Epithelial cell of proximal tubule (primary cell): ENCODE measurements at regions not wholly inside any gene's neighbourhood (a gene's known extent, or its start where the extent isn't known, plus 50 kb on each side); places are given as distances from the start of the nearest gene placed in this dataset.
"Not testable (repeated sequence)": the region's sequence is repeated elsewhere in the genome, so short reads cannot be mapped to it uniquely, and the experiment has no call there.

Source experiments
- DNase-seq: peaks from one replicate; pipeline ENCODE4 v3.0.0-alpha.2; 2011; ENCODE audit warnings: low read depth
- H3K4me3 ChIP-seq: 2 replicates; pipeline ENCODE4 v1.5.1; 2011; ENCODE audit warnings: low read depth, mild to moderate bottlenecking, low read length
- CTCF ChIP-seq: conservative IDR thresholded peaks from 2 replicates; pipeline ENCODE4 v1.5.1; 2012; ENCODE audit warnings: low read depth, mild to moderate bottlenecking, low read length

- H3K4me3 ChIP-seq, result no peak overlapping the region
- TF ChIP-seq CTCF, result no peak
- no peak for DNase-seq
Observed at GRCh38 chr2:109721135-109721534, 73.0 kb upstream of the RGPD5 start.

- no peak for TF ChIP-seq CTCF
- DNase-seq, result no peak
- no peak overlapping the region for H3K4me3 ChIP-seq
Observed at GRCh38 chr2:109721626-109722025, 72.5 kb upstream of the RGPD5 start.

- no peak for TF ChIP-seq CTCF
- no peak for DNase-seq
- no peak overlapping the region for H3K4me3 ChIP-seq
Observed at GRCh38 chr2:109722026-109722425, 72.1 kb upstream of the RGPD5 start.

- not testable (repeated sequence) for H3K4me3 ChIP-seq, DNase-seq
Observed at GRCh38 chr2:109722640-109723039, 71.5 kb upstream of the RGPD5 start.

GRCh38 chr2:109723153-109723552 lies 71.0 kb upstream of the RGPD5 start:
- not testable (repeated sequence) for H3K4me3 ChIP-seq, DNase-seq

- H3K4me3 ChIP-seq, result no peak overlapping the region
- no peak for TF ChIP-seq CTCF
- DNase-seq, result no peak
Observed at GRCh38 chr2:109724533-109725460, 69.3 kb upstream of the RGPD5 start.

- H3K4me3 ChIP-seq, result peak overlapping the region; percentile 43
- peak; percentile 66 for DNase-seq
- TF ChIP-seq CTCF, result no peak
Observed at GRCh38 chr2:109726379-109727270, 67.5 kb upstream of the RGPD5 start.
